ENCODE measurements at regions not wholly inside any gene's neighbourhood (a gene's known extent, or its start where the extent isn't known, plus 50 kb on each side); places are given as distances from the start of the nearest gene placed in this dataset.

DNA sequence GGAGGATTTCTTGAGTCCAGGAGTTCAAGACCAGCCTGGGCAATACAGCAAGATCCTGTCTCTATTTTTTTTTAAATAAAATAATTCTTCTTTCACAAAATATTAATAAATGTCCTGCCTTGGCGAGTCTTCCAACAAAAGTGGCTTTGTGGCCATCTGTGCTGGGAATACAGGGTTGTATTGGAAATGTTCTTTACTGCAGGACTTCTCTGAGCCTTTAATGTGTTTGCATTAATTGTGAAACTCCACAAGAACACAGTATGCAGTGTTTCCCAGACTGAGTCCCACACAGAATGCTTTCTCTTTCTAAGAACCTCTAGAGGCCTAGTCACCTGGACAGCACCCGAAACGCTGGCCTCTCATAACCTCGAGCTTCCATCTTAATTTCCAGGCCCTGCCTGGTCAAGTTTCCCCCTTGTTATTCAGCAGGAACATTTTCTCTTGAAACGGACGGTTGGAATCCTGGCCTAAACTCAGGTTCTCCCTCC lies 85.4 kb upstream of the ARRDC4 start:
- TF ChIP-seq FOXK1 (CRISPR knock-in tag; IDR thresholded peaks at IDR 0.05), result no peak
- no peak for TF ChIP-seq CTCF (IDR thresholded peaks at IDR 0.05)
- no peak for TF ChIP-seq AFF4 (CRISPR knock-in tag; IDR thresholded peaks at IDR 0.05; ENCODE audit: borderline replicate concordance)

All from WTC11 (cell line).